ENCODE measurements at regions not wholly inside any gene's neighbourhood (a gene's known extent, or its start where the extent isn't known, plus 50 kb on each side); places are given as distances from the start of the nearest gene placed in this dataset.

GRCh38 chr4:164378361-164378760 is 375.6 kb upstream of the SMIM31 start:
- TF ChIP-seq POLR2A (IDR thresholded peaks at IDR 0.05) = no peak
- no peak for TF ChIP-seq CTCF (IDR thresholded peaks at IDR 0.05)

All from heart left ventricle (tissue), 13 donors.